IMR-90 (cell line): ENCODE measurements at regions not wholly inside any gene's neighbourhood (a gene's known extent, or its start where the extent isn't known, plus 50 kb on each side); places are given as distances from the start of the nearest gene placed in this dataset.

Source experiments
- ATAC-seq: fragments of 200-7000 bp; cut with Tn5 transposase; 2 replicates; pipeline ENCODE4 v1.9.1; 2020; ENCODE audit warnings: low read depth, mild to moderate bottlenecking, moderate library complexity
- BruUV-seq: library from RNA; stranded (reverse); fragments of 400-500 nt; replicated peaks from 2 replicates; lab custom pipeline; 2021; lab: Mats Ljungman, UMichigan
- CTCF ChIA-PET: fragments of 300-600 bp; formaldehyde crosslinking; extraction: SDS; loops from one replicate; lab custom pipeline; 2021; ENCODE audit warnings: antibody characterized with exemption; lab: Yijun Ruan, JAX
- POLR2A ChIA-PET: fragments of 300-600 bp; sonication (Branson Sonifier 250); formaldehyde crosslinking; loops from one replicate; lab custom pipeline; 2022; ENCODE audit warnings: antibody characterized with exemption; ENCODE audit not compliant: unreplicated experiment; lab: Charles Lee
- DNase-seq: peaks from one replicate; pipeline ENCODE4 v3.0.0; 2013
- H2AFZ ChIP-seq: replicated peaks from 2 replicates; pipeline ENCODE3; 2013; ENCODE audit warnings: low read length, mild to moderate bottlenecking; ENCODE audit not compliant: poor library complexity
- H2AK5ac ChIP-seq: 2 replicates; pipeline ENCODE4 v1.6.1; 2013; ENCODE audit warnings: low read depth, low read length, inconsistent platforms
- H2AK9ac ChIP-seq: replicated peaks from 2 replicates; pipeline ENCODE3; 2013; ENCODE audit warnings: mild to moderate bottlenecking, low read depth, low read length, moderate library complexity; ENCODE audit not compliant: poor library complexity
- H2BK120ac ChIP-seq: 2 replicates; pipeline ENCODE4 v1.6.1; 2013; ENCODE audit warnings: low read depth, low read length, inconsistent platforms
- H2BK15ac ChIP-seq: 3 replicates; pipeline ENCODE4 v1.6.1; 2013; ENCODE audit warnings: low read depth, low read length, inconsistent platforms
- H2BK20ac ChIP-seq: 2 replicates; pipeline ENCODE4 v1.6.1; 2013; ENCODE audit warnings: low read depth, mild to moderate bottlenecking, inconsistent platforms, low read length, moderate library complexity
- H2BK5ac ChIP-seq: 2 replicates; pipeline ENCODE4 v1.6.1; 2013; ENCODE audit warnings: mild to moderate bottlenecking, low read depth, low read length, inconsistent platforms; ENCODE audit not compliant: poor library complexity, severe bottlenecking
- H3K14ac ChIP-seq: replicated peaks from 2 replicates; pipeline ENCODE4 v1.6.1; 2013; ENCODE audit warnings: low read depth, low read length, inconsistent platforms
- H3K18ac ChIP-seq: 2 replicates; pipeline ENCODE4 v1.6.1; 2013; ENCODE audit warnings: low read depth, low read length, control low read depth
- H3K23ac ChIP-seq: 2 replicates; pipeline ENCODE4 v1.6.1; 2013; ENCODE audit warnings: low read depth, low read length, inconsistent platforms
- H3K27ac ChIP-seq: 2 replicates; pipeline ENCODE4 v1.5.1; 2013; ENCODE audit warnings: mild to moderate bottlenecking, control low read depth, low read length; ENCODE audit not compliant: insufficient read depth
- H3K27me3 ChIP-seq: 2 replicates; pipeline ENCODE4 v1.6.1; 2013; ENCODE audit warnings: low read length; ENCODE audit not compliant: control insufficient read depth, insufficient read depth
- H3K36me3 ChIP-seq: 2 replicates; pipeline ENCODE4 v1.6.1; 2013; ENCODE audit warnings: low read length, mixed read lengths; ENCODE audit not compliant: control insufficient read depth, insufficient read depth
- H3K4ac ChIP-seq: 2 replicates; pipeline ENCODE4 v1.6.1; 2013; ENCODE audit warnings: low read depth, low read length, inconsistent platforms
- H3K4me1 ChIP-seq: 2 replicates; pipeline ENCODE4 v1.6.1; 2013; ENCODE audit warnings: low read length, mixed read lengths; ENCODE audit not compliant: control insufficient read depth, insufficient read depth
- H3K4me2 ChIP-seq: 2 replicates; pipeline ENCODE4 v1.6.1; 2013; ENCODE audit warnings: low read depth, mild to moderate bottlenecking, control low read depth, low read length, moderate library complexity
- H3K4me3 ChIP-seq: 2 replicates; pipeline ENCODE4 v1.5.1; 2013; ENCODE audit warnings: low read depth, mild to moderate bottlenecking, control low read depth, low read length, moderate library complexity; ENCODE audit not compliant: insufficient read depth
- H3K56ac ChIP-seq: 2 replicates; pipeline ENCODE4 v1.6.1; 2013; ENCODE audit warnings: low read length, inconsistent platforms; ENCODE audit not compliant: insufficient read depth; ENCODE audit errors: extremely low read depth
- H3K79me1 ChIP-seq, 2 experiments: 2 replicates each; pipeline ENCODE4 v1.6.1; 2013; ENCODE audit warnings: low read length in 2 of 2, inconsistent platforms in 1 of 2, low read depth in 1 of 2
- H3K9ac ChIP-seq: 2 replicates; pipeline ENCODE4 v1.6.1; 2013; ENCODE audit warnings: low read depth, low read length, control low read depth
- H3K9me1 ChIP-seq: 2 replicates; pipeline ENCODE4 v1.6.1; 2013; ENCODE audit warnings: low read length, inconsistent platforms; ENCODE audit not compliant: insufficient read depth
- H3K9me3 ChIP-seq: 2 replicates; pipeline ENCODE4 v1.6.1; 2013; ENCODE audit warnings: low read length; ENCODE audit not compliant: control insufficient read depth, insufficient read depth
- H4K20me1 ChIP-seq: 2 replicates; pipeline ENCODE4 v1.6.1; 2013; ENCODE audit warnings: low read length, inconsistent platforms; ENCODE audit not compliant: insufficient read depth
- H4K5ac ChIP-seq: 2 replicates; pipeline ENCODE4 v1.6.1; 2013; ENCODE audit warnings: mild to moderate bottlenecking, low read depth, low read length, control low read depth
- H4K8ac ChIP-seq, 2 experiments: 2 replicates each; pipeline ENCODE4 v1.6.1; 2013; ENCODE audit warnings: low read depth in 2 of 2, low read length in 2 of 2, control low read depth in 1 of 2, inconsistent platforms in 1 of 2
- H4K91ac ChIP-seq: 2 replicates; pipeline ENCODE4 v1.6.1; 2013; ENCODE audit warnings: low read depth, low read length, inconsistent platforms; ENCODE audit not compliant: insufficient read depth
- BHLHE40 ChIP-seq: fragments of 150-350 bp; IDR thresholded peaks from 2 replicates; pipeline ENCODE4 v1.6.1; 2016; ENCODE audit warnings: mild to moderate bottlenecking, low read depth, low read length
- CEBPB ChIP-seq: IDR thresholded peaks from 2 replicates; pipeline ENCODE4 v1.6.1; 2012; ENCODE audit warnings: low read depth, low read length, improper control_type of control experiment
- CHD1 ChIP-seq: IDR thresholded peaks from 2 replicates; pipeline ENCODE4 v1.6.1; 2012; ENCODE audit warnings: low read depth, low read length, improper control_type of control experiment
- FOS ChIP-seq: fragments of 150-350 bp; IDR thresholded peaks from 2 replicates; pipeline ENCODE4 v1.6.1; 2016; ENCODE audit warnings: low read depth, low read length
- MAFK ChIP-seq: IDR thresholded peaks from 2 replicates; pipeline ENCODE4 v1.6.1; 2012; ENCODE audit warnings: low read depth, low read length, improper control_type of control experiment
- MAZ ChIP-seq: IDR thresholded peaks from 2 replicates; pipeline ENCODE4 v1.6.1; 2012; ENCODE audit warnings: low read depth, mild to moderate bottlenecking, low read length, improper control_type of control experiment, moderate library complexity, borderline replicate concordance
- MXI1 ChIP-seq: IDR thresholded peaks from 2 replicates; pipeline ENCODE4 v1.6.1; 2012; ENCODE audit warnings: low read depth, mild to moderate bottlenecking, low read length, moderate library complexity, borderline replicate concordance
- NFE2L2 ChIP-seq: fragments of 150-350 bp; IDR thresholded peaks from 2 replicates; pipeline ENCODE4 v1.6.1; 2016; ENCODE audit warnings: low read depth, mild to moderate bottlenecking, low read length
- POLR2A ChIP-seq: IDR thresholded peaks from 2 replicates; pipeline ENCODE4 v1.6.1; 2012; ENCODE audit warnings: mild to moderate bottlenecking, low read depth, low read length
- RAD21 ChIP-seq: IDR thresholded peaks from 2 replicates; pipeline ENCODE4 v1.6.1; 2012; ENCODE audit warnings: low read length, improper control_type of control experiment
- RCOR1 ChIP-seq: IDR thresholded peaks from 2 replicates; pipeline ENCODE4 v1.6.1; 2012; ENCODE audit warnings: mild to moderate bottlenecking, low read length, improper control_type of control experiment; ENCODE audit not compliant: insufficient replicate concordance
- RFX5 ChIP-seq: IDR thresholded peaks from 2 replicates; pipeline ENCODE4 v1.8.0; 2012; ENCODE audit warnings: low read depth, mild to moderate bottlenecking, low read length, moderate library complexity
- SMC3 ChIP-seq: fragments of 150-350 bp; IDR thresholded peaks from 2 replicates; pipeline ENCODE4 v1.6.1; 2016; ENCODE audit warnings: low read depth, mild to moderate bottlenecking, antibody characterized with exemption, low read length, moderate library complexity
- WGBS, 2 experiments: methylation state at CpG; one replicate each; pipeline versions ENCODE4 v1.1.5 to v1.1.7; 2013; ENCODE audit warnings: missing lambda C conversion rate in 2 of 2; ENCODE audit not compliant: insufficient read length in 1 of 2; ENCODE audit errors: extremely low coverage in 2 of 2; 5-methylcytosine and 5-hydroxymethylcytosine counted together
- dilution Hi-C: fragments of 300-500 bp; cut with HindIII; formaldehyde crosslinking; loops from one replicate; pipeline ENCODE4 v1.14.3; 2018; ENCODE audit warnings: low sequenced_read_pairs; ENCODE audit not compliant: unreplicated experiment
- in situ Hi-C: fragments of 300-500 bp; cut with MboI; formaldehyde crosslinking; loops from 3 replicates; pipeline ENCODE4 v1.14.3; 2019; ENCODE audit warnings: low sequenced_read_pairs, inconsistent platforms, mixed read lengths
- intact Hi-C: fragments of 100-400 bp; cut with micrococcal nuclease; formaldehyde crosslinking; loops from 2 replicates; pipeline ENCODE4 v1.10.0; 2022
- TF ChIP-seq, protein P1 (sequence below): fragments of 150-350 bp; IDR thresholded peaks from 2 replicates; pipeline ENCODE4 v1.6.1; 2016; ENCODE audit warnings: low read depth, mild to moderate bottlenecking, low read length, moderate library complexity, borderline replicate concordance
- TF ChIP-seq, protein P2 (sequence below): fragments of 150-350 bp; IDR thresholded peaks from 2 replicates; pipeline ENCODE4 v1.6.1; 2017; ENCODE audit warnings: mild to moderate bottlenecking, antibody characterized with exemption, low read length, low read depth
- TF ChIP-seq, protein P3 (sequence below): conservative IDR thresholded peaks from 2 replicates; pipeline ENCODE4 v1.5.1; 2012; ENCODE audit warnings: mild to moderate bottlenecking, low read depth, low read length, improper control_type of control experiment

DNA sequence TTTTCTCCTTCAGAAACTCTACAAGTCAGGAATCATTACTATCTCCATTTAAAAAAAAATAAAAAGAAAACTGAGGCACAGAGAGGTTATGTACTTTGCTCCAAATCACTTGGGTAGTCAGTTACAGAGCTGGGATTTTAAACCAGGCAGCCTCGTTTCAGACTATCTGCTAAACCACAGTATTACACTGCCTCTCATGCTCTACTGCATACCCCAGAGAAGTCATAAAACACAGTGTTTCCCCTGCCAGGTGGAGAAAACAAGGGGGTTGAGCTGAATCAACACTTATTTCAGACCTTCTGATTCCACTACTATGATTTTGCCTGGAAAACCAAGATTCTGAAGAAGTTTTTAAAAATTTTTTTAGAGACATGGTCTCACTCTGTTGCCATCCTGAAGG lies 132.9 kb upstream of the POU2AF2 start:
- H3K23ac ChIP-seq: no peak overlapping the region
- ChIA-PET CTCF (interaction anchor here (0.7 kb wide), 1 partner anchor 66 kb away, joined by 4 read pairs; no protein-coding TSS in a partner anchor), POLR2A (no interaction called here)
- TF ChIP-seq, protein P1, sequence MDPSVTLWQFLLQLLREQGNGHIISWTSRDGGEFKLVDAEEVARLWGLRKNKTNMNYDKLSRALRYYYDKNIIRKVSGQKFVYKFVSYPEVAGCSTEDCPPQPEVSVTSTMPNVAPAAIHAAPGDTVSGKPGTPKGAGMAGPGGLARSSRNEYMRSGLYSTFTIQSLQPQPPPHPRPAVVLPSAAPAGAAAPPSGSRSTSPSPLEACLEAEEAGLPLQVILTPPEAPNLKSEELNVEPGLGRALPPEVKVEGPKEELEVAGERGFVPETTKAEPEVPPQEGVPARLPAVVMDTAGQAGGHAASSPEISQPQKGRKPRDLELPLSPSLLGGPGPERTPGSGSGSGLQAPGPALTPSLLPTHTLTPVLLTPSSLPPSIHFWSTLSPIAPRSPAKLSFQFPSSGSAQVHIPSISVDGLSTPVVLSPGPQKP: no peak
- no peak for TF ChIP-seq SMC3
- no peak for TF ChIP-seq MAFK
- no peak for TF ChIP-seq NFE2L2
- no peak for TF ChIP-seq CEBPB
- TF ChIP-seq, protein P2, sequence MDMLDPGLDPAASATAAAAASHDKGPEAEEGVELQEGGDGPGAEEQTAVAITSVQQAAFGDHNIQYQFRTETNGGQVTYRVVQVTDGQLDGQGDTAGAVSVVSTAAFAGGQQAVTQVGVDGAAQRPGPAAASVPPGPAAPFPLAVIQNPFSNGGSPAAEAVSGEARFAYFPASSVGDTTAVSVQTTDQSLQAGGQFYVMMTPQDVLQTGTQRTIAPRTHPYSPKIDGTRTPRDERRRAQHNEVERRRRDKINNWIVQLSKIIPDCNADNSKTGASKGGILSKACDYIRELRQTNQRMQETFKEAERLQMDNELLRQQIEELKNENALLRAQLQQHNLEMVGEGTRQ: no peak
- TF ChIP-seq BHLHE40: no peak
- TF ChIP-seq MAZ: no peak
- TF ChIP-seq RCOR1: no peak
- no peak for TF ChIP-seq MXI1
- no peak for TF ChIP-seq RAD21
- TF ChIP-seq POLR2A: no peak
- no peak for TF ChIP-seq CHD1
- TF ChIP-seq RFX5: no peak
- TF ChIP-seq FOS: no peak
- TF ChIP-seq, protein P3, sequence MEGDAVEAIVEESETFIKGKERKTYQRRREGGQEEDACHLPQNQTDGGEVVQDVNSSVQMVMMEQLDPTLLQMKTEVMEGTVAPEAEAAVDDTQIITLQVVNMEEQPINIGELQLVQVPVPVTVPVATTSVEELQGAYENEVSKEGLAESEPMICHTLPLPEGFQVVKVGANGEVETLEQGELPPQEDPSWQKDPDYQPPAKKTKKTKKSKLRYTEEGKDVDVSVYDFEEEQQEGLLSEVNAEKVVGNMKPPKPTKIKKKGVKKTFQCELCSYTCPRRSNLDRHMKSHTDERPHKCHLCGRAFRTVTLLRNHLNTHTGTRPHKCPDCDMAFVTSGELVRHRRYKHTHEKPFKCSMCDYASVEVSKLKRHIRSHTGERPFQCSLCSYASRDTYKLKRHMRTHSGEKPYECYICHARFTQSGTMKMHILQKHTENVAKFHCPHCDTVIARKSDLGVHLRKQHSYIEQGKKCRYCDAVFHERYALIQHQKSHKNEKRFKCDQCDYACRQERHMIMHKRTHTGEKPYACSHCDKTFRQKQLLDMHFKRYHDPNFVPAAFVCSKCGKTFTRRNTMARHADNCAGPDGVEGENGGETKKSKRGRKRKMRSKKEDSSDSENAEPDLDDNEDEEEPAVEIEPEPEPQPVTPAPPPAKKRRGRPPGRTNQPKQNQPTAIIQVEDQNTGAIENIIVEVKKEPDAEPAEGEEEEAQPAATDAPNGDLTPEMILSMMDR: no peak
- no peak overlapping the region for H3K4ac ChIP-seq
- H3K9me3 ChIP-seq: no peaks in the 10 kb centered on the region
- no peak overlapping the region for H3K9ac ChIP-seq
- H3K27me3 ChIP-seq: no peaks in the 10 kb centered on the region
- no peak overlapping the region for H2AK5ac ChIP-seq
- no peaks in the 10 kb centered on the region for H3K79me1 ChIP-seq
- in situ Hi-C loops: no loop called here
- H3K9me1 ChIP-seq: no peaks in the 10 kb centered on the region
- H3K4me1 ChIP-seq: peaks cover 2% of the 10 kb centered on the region
- no peak overlapping the region for H3K14ac ChIP-seq
- intact Hi-C loops: no loop called here
- no peak for DNase-seq
- no peak overlapping the region for H3K27ac ChIP-seq
- WGBS, 2 experiments: no CpG with 5 or more reads among the region's 1 CpG
- no peak overlapping the region for H2BK15ac ChIP-seq
- H4K8ac ChIP-seq: no peak overlapping the region
- H2AK9ac ChIP-seq: no peak overlapping the region
- H3K36me3 ChIP-seq: no peaks in the 10 kb centered on the region
- H3K4me2 ChIP-seq: no peak overlapping the region
- dilution Hi-C loops: no loop called here
- BruUV-seq: no TSS peak
- H3K4me3 ChIP-seq: no peak overlapping the region
- no peak overlapping the region for H4K91ac ChIP-seq
- no peak overlapping the region for H2AFZ ChIP-seq
- no peak overlapping the region for H4K5ac ChIP-seq
- H2BK20ac ChIP-seq: no peak overlapping the region
- no peak for ATAC-seq
- H3K56ac ChIP-seq: no peak overlapping the region
- no peak overlapping the region for H3K18ac ChIP-seq
- H2BK5ac ChIP-seq: no peak overlapping the region
- no peak overlapping the region for H2BK120ac ChIP-seq
- H4K20me1 ChIP-seq: no peaks in the 10 kb centered on the region
